ENCODE measurements at regions not wholly inside any gene's neighbourhood (a gene's known extent, or its start where the extent isn't known, plus 50 kb on each side); places are given as distances from the start of the nearest gene placed in this dataset.

GRCh38 chr2:2993172-2993692 lies 384.4 kb downstream of the EIPR1 start:
- DNase-seq (ENCODE audit: low spot score), result no peak

GRCh38 chr2:2992634-2993033 lies 385.0 kb downstream of the EIPR1 start:
- DNase-seq (ENCODE audit: low spot score), result no peak

- no peak for DNase-seq (ENCODE audit: low spot score)
Observed at GRCh38 chr2:2985020-2985419, 392.6 kb downstream of the EIPR1 start.

GRCh38 chr2:2981000-2981399 lies 396.6 kb downstream of the EIPR1 start:
- DNase-seq (ENCODE audit: low spot score), result no peak

- DNase-seq (ENCODE audit: low spot score), result no peak
Observed at GRCh38 chr2:2974982-2975381, 402.6 kb downstream of the EIPR1 start.

GRCh38 chr2:2960441-2961133 lies 417.0 kb downstream of the EIPR1 start:
- DNase-seq (ENCODE audit: low spot score), result no peak

- DNase-seq (ENCODE audit: low spot score), result no peak
Observed at GRCh38 chr2:2950403-2950952, 427.1 kb downstream of the EIPR1 start.

- no peak for DNase-seq (ENCODE audit: low spot score)
Observed at GRCh38 chr2:2947406-2947805, 430.2 kb downstream of the EIPR1 start.

- no peak for DNase-seq (ENCODE audit: low spot score)
Observed at GRCh38 chr2:2942906-2943305, 434.7 kb downstream of the EIPR1 start.

GRCh38 chr2:2942225-2942624 lies 435.4 kb downstream of the EIPR1 start:
- DNase-seq (ENCODE audit: low spot score), result no peak

GRCh38 chr2:2941205-2941604 lies 436.4 kb downstream of the EIPR1 start:
- DNase-seq (ENCODE audit: low spot score), result no peak

- no peak for DNase-seq (ENCODE audit: low spot score)
Observed at GRCh38 chr2:2940702-2941101, 436.9 kb downstream of the EIPR1 start.

- no peak for DNase-seq (ENCODE audit: low spot score)
Observed at GRCh38 chr2:2940061-2940460, 437.6 kb downstream of the EIPR1 start.

- no peak for DNase-seq (ENCODE audit: low spot score)
Observed at GRCh38 chr2:2939078-2939795, 438.4 kb downstream of the EIPR1 start.

GRCh38 chr2:2938481-2938880 lies 439.1 kb downstream of the EIPR1 start:
- no peak for DNase-seq (ENCODE audit: low spot score)

GRCh38 chr2:2935445-2936149 lies 442.0 kb downstream of the EIPR1 start:
- no peak for DNase-seq (ENCODE audit: low spot score)

- DNase-seq (ENCODE audit: low spot score), result no peak
Observed at GRCh38 chr2:2933426-2933825, 444.2 kb downstream of the EIPR1 start.

- DNase-seq (ENCODE audit: low spot score), result no peak
Observed at GRCh38 chr2:2932692-2933305, 444.8 kb downstream of the EIPR1 start.

- no peak for DNase-seq (ENCODE audit: low spot score)
Observed at GRCh38 chr2:2932189-2932588, 445.4 kb downstream of the EIPR1 start.

- no peak for DNase-seq (ENCODE audit: low spot score)
Observed at GRCh38 chr2:2931318-2932075, 446.1 kb downstream of the EIPR1 start.

GRCh38 chr2:2930841-2931240 lies 446.8 kb downstream of the EIPR1 start:
- no peak for DNase-seq (ENCODE audit: low spot score)

GRCh38 chr2:2926858-2927175 lies 450.8 kb downstream of the EIPR1 start:
- no peak for DNase-seq (ENCODE audit: low spot score)

All from CD4-positive, alpha-beta T cell treated with Interleukin-15 for 4 hours (primary cell).